HUDEP-2 (cell line): ENCODE measurements at regions not wholly inside any gene's neighbourhood (a gene's known extent, or its start where the extent isn't known, plus 50 kb on each side); places are given as distances from the start of the nearest gene placed in this dataset.

Experiments used
- DNase-seq, 76 experiments: peaks; one replicate each; lab custom pipeline; 2025; ENCODE audit not compliant: unreplicated experiment in 76 of 76; lab: John Stamatoyannopoulos, UW

DNA sequence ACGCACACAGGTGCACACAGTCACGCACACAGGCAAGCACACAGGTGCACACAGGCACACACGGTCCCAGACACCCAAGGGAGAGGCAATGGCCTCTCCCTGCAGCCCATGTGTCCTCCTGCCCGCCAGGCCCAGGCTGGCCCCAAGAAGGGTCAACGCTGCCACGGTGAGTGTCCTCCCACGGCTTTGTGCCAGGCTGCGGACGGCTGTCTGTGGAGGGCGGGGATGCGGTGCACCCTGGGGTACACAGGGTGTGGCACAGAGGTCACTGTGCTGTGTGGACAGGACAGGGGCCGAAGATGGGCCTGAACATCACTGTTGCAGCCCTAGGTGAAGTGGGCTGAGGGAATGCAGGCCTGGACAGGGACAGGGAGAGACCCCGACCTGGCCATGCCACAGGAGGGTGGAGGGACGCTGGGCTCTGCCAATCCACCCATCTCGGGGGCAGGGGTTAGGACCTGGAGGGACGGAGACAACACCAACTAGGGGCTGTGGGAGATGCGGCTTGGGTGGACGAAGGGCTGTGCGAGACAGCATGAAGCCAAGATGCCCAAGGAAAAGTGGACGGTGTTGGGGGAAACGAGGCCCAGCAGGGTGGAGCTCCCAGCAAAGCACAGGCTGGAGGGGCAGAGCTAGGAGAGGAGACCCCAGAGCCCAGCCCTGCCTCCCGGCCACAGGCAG is 523.8 kb downstream of the BRD1 start:
- DNase-seq: no peak

DNA sequence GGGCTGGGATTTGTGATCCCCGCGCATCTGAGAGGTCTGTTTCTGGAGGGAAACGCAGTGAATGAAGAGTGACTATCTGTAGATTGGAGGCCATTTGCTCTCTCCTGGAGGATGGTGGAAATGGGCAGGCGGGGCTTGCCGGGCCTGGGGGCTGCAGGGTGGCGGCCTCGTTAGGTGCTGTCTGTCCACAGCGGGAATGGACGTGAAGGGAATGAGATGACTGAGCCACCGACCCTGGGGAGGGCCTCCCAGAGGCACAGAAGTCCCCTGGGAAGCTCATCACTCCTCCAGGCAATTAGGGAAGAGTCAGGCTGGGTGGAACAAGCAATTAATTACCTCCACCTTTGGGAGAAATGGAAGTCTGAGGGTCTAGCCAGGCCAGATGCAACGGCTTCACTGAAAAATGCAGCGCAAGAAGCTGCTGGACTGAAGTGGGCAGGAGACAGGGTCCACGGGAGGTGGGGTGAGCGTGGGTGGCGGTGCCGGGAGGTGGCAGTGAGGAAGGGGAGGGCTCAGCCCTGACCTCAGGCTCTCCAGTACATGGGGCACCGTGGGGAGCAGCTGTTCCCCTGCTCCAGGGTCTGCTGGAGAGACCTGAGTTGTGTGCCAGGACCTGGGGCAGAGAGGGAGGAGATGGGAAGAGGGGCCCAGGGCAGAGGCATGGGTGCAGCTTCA is 524.5 kb downstream of the BRD1 start:
- DNase-seq: no peak

DNA sequence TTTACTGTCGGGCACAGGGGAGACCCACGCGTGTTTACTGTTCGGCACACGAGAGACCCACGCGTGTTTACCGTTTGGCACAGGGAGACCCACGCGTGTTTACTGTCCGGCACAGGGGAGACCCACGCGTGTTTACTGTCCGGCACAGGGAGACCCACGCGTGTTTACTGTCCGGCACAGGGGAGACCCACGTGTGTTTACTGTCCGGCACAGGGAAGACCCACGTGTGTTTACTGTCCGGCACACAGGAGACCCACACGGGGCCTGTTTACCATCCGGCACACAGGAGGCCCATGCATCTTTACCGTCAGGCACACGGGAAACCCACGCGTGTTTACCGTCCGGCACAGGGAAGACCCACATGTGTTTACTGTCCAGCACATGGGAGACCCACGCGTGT is 525.1 kb downstream of the BRD1 start:
- DNase-seq: no peak

DNA sequence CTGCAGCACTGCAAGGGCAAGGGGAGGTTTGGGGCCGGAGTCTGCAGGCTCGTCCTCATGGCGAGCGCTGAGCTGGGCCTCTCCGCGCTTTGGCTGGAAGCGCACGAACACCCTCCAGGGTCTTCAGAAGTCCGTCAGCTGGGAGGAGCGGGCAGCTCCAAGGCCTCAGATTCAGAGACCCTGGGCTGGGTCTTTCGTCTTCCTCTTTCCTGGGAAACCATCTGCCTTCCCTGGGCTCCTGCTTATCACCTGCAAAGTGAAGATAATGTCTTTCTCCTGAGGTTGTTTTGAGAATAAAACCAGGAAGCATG is 525.6 kb downstream of the BRD1 start:
- no peak for DNase-seq

DNA sequence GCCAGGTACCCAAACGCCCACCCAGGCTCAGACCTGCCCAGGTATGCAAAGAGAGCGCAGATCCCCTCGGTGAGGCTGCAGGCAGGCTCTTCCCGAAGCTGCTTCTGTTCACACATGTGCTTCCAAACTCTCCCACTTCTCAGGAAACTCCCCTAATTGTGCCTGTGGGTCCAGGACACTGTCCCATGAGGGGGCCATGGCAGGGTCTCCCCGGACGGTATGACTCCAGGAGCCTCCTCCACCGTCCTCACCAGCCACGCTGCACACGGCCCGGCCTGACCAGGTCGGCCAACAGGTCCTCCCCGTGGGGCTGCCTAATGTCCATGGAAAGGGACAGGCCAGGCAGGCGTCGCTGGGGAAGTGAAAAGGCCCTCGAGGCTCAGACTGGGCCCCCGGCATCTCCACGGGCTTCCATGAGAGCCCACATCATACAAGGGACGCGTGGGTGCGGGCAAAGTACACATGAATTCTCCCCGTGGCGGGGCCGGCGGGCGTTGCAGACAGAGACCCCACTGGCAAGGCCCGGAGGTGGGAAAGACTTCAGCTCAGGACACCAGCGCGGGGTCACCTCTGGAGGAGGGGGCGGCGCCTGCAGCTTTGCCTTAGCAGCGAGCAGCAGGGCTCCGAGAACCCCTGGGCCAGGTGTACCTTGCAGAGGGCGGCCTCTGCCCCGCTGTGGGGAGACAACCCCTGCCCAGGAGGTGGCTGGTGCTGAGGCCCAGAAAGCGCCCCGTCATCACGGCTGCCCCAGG is 526.1 kb downstream of the BRD1 start:
- DNase-seq: no peak

- DNase-seq: no peak
Measured at GRCh38 chr22:49300951-49301397, 526.7 kb downstream of the BRD1 start.

DNA sequence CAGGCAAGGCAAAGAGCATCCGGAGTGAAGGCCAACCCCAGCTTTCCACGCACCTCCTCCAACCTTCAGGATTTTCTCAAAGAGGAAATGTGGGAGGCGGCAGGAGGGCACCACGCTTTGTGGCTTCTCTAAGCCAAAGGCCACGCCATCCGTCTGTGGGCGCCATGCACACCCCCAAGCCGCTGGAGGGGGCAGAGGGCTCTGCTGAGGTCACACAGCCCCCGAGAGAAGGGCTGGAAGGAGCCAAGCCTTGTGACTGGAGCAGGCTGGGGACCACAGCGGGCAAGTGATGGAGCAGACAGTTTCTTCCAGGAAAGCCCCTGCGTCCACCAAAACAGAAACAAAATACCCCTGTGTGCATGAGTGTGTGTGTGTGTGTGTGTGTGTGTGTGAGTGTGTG is 527.4 kb downstream of the BRD1 start:
- DNase-seq: no peak

DNA sequence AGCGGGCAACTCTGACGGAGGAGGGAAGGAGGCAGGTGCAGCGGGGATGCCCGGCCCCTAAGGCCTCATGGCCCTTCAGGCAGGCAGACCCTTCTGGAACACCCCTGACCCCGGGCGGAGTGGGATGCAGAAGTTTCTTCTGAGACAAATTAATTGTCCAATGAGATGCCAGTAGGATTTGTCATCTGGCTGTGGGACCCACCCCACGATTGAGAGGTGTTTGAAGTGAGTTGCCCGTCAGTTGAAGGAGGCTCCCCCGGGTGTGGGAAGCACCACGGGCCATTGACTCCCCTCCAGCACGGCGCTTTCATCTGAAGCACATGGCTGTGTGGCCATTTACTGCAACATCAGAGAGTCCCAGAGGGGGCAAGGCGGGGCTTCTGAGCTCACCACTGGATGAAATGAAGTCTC is 527.8 kb downstream of the BRD1 start:
- DNase-seq: no peak

DNA sequence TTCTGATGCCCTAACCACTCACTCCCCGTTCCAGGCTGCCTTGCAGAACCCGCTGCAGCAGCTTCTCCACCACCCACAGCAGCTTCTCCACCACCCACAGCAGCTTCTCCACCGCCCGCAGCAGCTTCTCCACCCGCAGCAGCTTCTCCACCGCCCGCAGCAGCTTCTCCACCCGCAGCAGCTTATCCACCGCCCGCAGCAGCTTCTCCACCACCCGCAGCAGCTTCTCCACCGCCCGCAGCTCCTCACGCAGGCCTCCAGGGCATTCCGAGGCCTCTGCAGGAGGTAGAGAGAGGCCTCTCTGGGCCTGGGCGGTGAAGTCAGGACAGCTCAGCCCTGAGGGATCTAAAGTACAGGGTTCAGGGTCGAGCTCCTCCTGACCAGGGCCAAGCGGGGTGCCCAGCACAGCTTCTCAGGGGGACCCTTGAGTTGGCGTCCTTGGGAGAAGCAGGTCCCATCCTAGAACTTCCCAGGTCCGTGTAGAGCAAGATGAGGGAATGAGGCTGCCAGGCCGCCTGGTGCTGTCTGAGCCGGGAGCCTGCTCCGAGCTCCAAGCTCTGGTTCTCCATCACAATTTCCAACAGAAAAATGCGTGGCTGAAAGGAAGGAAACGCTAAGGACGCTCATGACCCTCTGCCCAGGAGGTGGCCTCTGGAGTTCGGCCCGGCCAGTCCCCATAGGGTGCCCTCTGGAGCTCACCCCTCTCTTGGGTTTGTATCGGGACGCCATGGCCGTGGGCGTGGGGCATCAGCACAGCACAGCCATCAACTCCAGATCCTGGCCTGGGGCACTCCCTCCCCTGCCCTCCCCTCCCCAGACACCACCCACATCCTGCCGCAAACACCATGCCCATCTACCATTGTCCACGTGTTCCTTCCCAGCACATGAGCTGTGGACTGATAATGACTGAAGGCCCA is 528.6 kb downstream of the BRD1 start:
- no peak for DNase-seq

DNA sequence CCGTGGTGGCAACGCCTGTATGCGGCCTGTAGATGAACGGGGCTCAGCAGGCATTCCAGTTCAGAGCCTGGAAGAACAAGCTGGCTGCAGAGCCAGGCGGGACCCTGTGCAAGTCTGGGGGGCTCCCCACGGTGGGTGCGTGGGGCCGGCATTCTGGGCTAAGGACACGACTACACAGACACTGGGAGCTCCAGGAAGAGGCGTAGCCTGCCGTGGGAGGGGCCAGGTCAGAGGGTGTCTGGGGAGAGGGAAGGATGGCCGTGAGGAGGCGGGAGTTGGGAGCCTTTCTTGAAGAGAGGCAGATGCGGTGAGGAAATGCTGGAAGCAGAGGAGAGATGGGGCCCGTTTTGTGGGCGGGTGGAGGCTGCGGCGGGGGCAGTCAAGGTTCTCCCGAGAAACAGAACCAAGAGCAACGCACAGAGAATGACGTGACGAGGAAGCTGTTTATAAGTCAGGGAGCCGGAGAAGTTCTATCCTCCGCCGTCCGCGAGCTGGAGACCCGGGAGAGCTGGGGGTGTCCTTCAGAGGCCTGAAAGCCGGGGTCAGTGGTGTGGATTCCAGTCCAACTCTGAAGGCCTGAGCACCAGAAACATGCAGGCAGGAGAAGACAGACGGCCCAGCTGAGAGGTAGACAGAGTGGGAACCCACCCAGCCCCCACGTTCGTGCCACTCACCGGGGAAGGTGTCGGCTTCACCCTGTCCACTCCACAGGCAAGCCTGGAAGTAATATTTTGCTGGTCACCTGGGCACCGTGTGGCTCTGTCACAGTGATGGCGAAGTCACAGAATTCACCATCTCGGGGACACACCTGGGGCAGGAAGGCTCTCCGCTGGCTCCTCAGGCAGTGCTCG is 529.6 kb downstream of the BRD1 start:
- no peak for DNase-seq

- no peak for DNase-seq
Measured at GRCh38 chr22:49297286-49297870, 530.3 kb downstream of the BRD1 start.

DNA sequence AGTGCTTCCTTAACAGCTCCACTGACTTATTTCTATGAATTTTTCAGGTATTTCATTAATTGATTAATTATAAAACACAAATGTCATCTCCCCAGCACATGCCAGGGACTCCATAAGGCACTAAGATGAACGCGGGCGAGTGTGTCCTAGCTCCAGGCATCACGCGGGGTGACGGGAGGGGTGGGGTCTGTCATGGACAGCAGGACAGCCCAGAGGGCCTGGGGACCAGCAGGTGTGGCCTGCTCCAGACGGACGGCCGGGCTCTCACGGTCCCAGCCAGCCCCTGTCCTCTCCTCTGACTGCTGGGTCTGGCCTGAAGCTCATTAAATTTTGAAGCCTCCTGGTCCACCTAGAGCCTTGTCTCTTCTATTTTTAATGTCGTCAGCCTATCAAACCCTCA is 531.1 kb downstream of the BRD1 start:
- DNase-seq: no peak

- DNase-seq: no peak
Measured at GRCh38 chr22:49295851-49296560, 531.7 kb downstream of the BRD1 start.

- no peak for DNase-seq
Measured at GRCh38 chr22:49295465-49295743, 532.3 kb downstream of the BRD1 start.

- DNase-seq: no peak
Measured at GRCh38 chr22:49294656-49295464, 532.8 kb downstream of the BRD1 start.

DNA sequence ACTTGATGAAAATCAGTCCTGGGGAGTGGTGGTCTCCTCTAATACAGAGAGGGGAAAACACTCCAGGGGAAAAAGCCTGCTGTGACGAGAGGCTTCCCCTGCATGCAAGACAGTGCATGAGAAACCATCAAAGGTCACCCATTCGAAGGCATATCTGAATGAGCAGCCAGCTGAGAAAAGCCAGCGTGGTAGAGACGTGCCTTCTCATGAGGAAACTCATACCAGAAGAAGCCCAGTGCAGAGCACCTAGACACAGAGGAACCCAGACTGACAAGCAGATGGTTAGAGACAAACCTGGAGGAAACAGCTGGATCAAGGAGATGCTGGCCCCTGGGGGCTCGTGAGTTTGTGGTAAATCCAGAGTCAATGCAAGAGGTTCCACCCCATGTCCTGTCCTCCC is 534.8 kb downstream of the BRD1 start:
- DNase-seq: no peak

- DNase-seq: no peak
Measured at GRCh38 chr22:49291781-49292180, 535.9 kb downstream of the BRD1 start.

GRCh38 chr22:49291169-49291568 is 536.5 kb downstream of the BRD1 start:
- no peak for DNase-seq

GRCh38 chr22:49290711-49291110 is 537.0 kb downstream of the BRD1 start:
- DNase-seq: no peak
